ENCODE measurements at regions not wholly inside any gene's neighbourhood (a gene's known extent, or its start where the extent isn't known, plus 50 kb on each side); places are given as distances from the start of the nearest gene placed in this dataset.

DNA sequence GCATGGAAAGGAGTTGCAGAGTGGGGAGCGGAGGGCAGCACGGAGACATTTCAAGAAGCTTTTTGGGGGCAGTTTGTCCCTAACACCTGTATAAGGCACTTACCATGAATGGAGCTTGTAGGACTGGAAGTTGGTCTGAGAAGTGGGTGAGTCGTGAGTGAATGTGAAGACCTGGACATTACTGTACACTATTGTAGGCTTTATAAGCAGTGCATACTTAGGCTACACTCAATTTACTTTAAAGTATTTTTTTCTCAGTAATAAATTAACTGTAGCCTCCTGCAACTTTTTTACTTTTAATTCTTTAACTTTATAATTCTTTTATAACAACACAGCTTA is 141.6 kb upstream of the ETV3 start:
- in situ Hi-C loops (cut with HindIII; ENCODE audit: low pct_unique_long_range_greater_than_20kb, low sequenced_read_pairs) (no loop called here), intact Hi-C loops (cut with micrococcal nuclease; ENCODE audit: unreplicated experiment) (no loop called here)
- ATAC-seq = no peak
- no peaks in the 10 kb centered on the region for H3K36me3 ChIP-seq (ENCODE audit: control insufficient read depth, insufficient read depth, low read length)
- H3K9me3 ChIP-seq (ENCODE audit: control insufficient read depth, insufficient read depth, low read depth, low read length) = no peaks in the 10 kb centered on the region
- POLR2A ChIA-PET = no interaction called here
- H3K27me3 ChIP-seq (ENCODE audit: control insufficient read depth, insufficient read depth, low read length) = peaks cover 7% of the 10 kb centered on the region
- CTCF ChIA-PET = no interaction called here
- no peak overlapping the region for H3K27ac ChIP-seq (ENCODE audit: low read length)
- TF ChIP-seq, protein P1, sequence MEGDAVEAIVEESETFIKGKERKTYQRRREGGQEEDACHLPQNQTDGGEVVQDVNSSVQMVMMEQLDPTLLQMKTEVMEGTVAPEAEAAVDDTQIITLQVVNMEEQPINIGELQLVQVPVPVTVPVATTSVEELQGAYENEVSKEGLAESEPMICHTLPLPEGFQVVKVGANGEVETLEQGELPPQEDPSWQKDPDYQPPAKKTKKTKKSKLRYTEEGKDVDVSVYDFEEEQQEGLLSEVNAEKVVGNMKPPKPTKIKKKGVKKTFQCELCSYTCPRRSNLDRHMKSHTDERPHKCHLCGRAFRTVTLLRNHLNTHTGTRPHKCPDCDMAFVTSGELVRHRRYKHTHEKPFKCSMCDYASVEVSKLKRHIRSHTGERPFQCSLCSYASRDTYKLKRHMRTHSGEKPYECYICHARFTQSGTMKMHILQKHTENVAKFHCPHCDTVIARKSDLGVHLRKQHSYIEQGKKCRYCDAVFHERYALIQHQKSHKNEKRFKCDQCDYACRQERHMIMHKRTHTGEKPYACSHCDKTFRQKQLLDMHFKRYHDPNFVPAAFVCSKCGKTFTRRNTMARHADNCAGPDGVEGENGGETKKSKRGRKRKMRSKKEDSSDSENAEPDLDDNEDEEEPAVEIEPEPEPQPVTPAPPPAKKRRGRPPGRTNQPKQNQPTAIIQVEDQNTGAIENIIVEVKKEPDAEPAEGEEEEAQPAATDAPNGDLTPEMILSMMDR (IDR thresholded peaks at IDR 0.05) = no peak
- no peak for DNase-seq (ENCODE audit: low read depth, low spot score)
- no peaks in the 10 kb centered on the region for H3K4me1 ChIP-seq (ENCODE audit: control insufficient read depth, insufficient read depth, low read length)
- no peak overlapping the region for H3K4me3 ChIP-seq (ENCODE audit: low read depth in 2 of 2, low read length in 2 of 2)
- BruUV-seq (replicated peaks) = no TSS peak

DNA sequence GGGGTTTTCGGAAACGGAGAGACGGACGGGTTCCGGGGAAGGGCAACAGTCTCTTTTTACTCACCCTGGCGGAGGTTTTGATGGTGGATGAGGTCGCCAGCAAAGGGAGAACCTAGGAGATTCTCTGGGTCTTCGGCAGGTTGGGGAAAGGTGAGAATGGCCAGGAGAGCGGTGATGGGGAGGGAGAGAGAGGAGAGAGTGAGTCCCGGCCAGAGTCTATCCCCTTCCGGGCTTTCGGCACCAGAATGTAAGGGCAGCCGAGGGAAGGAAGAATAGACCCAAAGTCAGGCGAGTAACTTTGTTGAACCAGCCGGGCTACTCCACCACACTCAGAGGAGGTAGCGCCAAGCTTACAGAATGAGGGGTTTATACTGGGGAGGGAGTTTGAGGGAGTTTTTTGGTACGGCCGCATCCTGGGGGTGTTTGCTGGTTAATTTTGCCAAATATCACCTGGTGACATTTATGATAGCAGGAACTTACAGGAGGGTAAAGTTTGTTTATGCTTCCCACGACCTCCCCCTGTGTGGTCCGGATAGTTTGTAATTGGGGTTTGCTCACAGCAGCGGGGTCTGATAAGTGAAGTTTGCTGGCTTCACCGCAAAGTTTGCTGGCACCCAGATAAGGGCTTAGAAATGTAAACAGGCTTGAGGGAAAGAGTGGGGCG is 141.1 kb upstream of the ETV3 start:
- H3K27ac ChIP-seq (ENCODE audit: low read length) = no peak overlapping the region
- in situ Hi-C loops (cut with HindIII; ENCODE audit: low pct_unique_long_range_greater_than_20kb, low sequenced_read_pairs) (no loop called here), intact Hi-C loops (cut with micrococcal nuclease; ENCODE audit: unreplicated experiment) (no loop called here)
- DNase-seq (ENCODE audit: low read depth, low spot score) (no peak), ATAC-seq (no peak)
- no peaks in the 10 kb centered on the region for H3K4me1 ChIP-seq (ENCODE audit: control insufficient read depth, insufficient read depth, low read length)
- CTCF ChIA-PET = no interaction called here
- no peak overlapping the region for H3K4me3 ChIP-seq (ENCODE audit: low read depth in 2 of 2, low read length in 2 of 2)
- no TSS peak for BruUV-seq (replicated peaks)
- H3K36me3 ChIP-seq (ENCODE audit: control insufficient read depth, insufficient read depth, low read length) = no peaks in the 10 kb centered on the region
- POLR2A ChIA-PET = no interaction called here
- no peak for TF ChIP-seq TCF7L2 (IDR thresholded peaks at IDR 0.05; ENCODE audit: low read depth, low read length)
- TF ChIP-seq POLR2AphosphoS5 (IDR thresholded peaks at IDR 0.05; ENCODE audit: low read depth, low read length) = no peak
- H3K9me3 ChIP-seq (ENCODE audit: control insufficient read depth, insufficient read depth, low read depth, low read length) = no peaks in the 10 kb centered on the region
- H3K27me3 ChIP-seq (ENCODE audit: control insufficient read depth, insufficient read depth, low read length) = peaks cover 7% of the 10 kb centered on the region

GRCh38 chr1:157278383-157279137 is 140.4 kb upstream of the ETV3 start:
- no TSS peak for BruUV-seq (replicated peaks)
- Histone ChIP-seq H3K9me3 (ENCODE audit: control insufficient read depth, insufficient read depth, low read depth, low read length) (no peaks in the 10 kb centered on the region), H3K4me1 (ENCODE audit: control insufficient read depth, insufficient read depth, low read length) (no peaks in the 10 kb centered on the region), H3K36me3 (ENCODE audit: control insufficient read depth, insufficient read depth, low read length) (no peaks in the 10 kb centered on the region), H3K27ac (ENCODE audit: low read length) (no peak overlapping the region), H3K27me3 (ENCODE audit: control insufficient read depth, insufficient read depth, low read length) (peaks cover 7% of the 10 kb centered on the region), H3K4me3 (ENCODE audit: low read depth in 2 of 2, low read length in 2 of 2) (no peak overlapping the region)
- CTCF ChIA-PET = no interaction called here
- in situ Hi-C loops (cut with HindIII; ENCODE audit: low pct_unique_long_range_greater_than_20kb, low sequenced_read_pairs) (no loop called here), intact Hi-C loops (cut with micrococcal nuclease; ENCODE audit: unreplicated experiment) (no loop called here)
- POLR2A ChIA-PET = no interaction called here
- no peak for ATAC-seq
- DNase-seq (ENCODE audit: low read depth, low spot score) = no peak
- TF ChIP-seq SIN3A (IDR thresholded peaks at IDR 0.05; ENCODE audit: borderline replicate concordance, insufficient read depth, low read depth, low read length) (no peak), TCF7L2 (IDR thresholded peaks at IDR 0.05; ENCODE audit: low read depth, low read length) (no peak), POLR2AphosphoS5 (IDR thresholded peaks at IDR 0.05; ENCODE audit: low read depth, low read length) (no peak)
- TF ChIP-seq, protein P2, sequence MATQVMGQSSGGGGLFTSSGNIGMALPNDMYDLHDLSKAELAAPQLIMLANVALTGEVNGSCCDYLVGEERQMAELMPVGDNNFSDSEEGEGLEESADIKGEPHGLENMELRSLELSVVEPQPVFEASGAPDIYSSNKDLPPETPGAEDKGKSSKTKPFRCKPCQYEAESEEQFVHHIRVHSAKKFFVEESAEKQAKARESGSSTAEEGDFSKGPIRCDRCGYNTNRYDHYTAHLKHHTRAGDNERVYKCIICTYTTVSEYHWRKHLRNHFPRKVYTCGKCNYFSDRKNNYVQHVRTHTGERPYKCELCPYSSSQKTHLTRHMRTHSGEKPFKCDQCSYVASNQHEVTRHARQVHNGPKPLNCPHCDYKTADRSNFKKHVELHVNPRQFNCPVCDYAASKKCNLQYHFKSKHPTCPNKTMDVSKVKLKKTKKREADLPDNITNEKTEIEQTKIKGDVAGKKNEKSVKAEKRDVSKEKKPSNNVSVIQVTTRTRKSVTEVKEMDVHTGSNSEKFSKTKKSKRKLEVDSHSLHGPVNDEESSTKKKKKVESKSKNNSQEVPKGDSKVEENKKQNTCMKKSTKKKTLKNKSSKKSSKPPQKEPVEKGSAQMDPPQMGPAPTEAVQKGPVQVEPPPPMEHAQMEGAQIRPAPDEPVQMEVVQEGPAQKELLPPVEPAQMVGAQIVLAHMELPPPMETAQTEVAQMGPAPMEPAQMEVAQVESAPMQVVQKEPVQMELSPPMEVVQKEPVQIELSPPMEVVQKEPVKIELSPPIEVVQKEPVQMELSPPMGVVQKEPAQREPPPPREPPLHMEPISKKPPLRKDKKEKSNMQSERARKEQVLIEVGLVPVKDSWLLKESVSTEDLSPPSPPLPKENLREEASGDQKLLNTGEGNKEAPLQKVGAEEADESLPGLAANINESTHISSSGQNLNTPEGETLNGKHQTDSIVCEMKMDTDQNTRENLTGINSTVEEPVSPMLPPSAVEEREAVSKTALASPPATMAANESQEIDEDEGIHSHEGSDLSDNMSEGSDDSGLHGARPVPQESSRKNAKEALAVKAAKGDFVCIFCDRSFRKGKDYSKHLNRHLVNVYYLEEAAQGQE (IDR thresholded peaks at IDR 0.05; ENCODE audit: insufficient read depth in 1 of 2, low read depth in 2 of 2, low read length in 1 of 2) = no peak
- TF ChIP-seq, protein P1 (IDR thresholded peaks at IDR 0.05) = no peak
